RWPE2 (cell line): ENCODE measurements at regions not wholly inside any gene's neighbourhood (a gene's known extent, or its start where the extent isn't known, plus 50 kb on each side); places are given as distances from the start of the nearest gene placed in this dataset.

ENCODE experiments used
- ATAC-seq: fragments of 200-7000 bp; cut with Tn5 transposase; 3 replicates; pipeline ENCODE4 v1.9.1; 2021; ENCODE audit warnings: low read depth
- DNase-seq: peaks from one replicate; pipeline ENCODE4 v3.0.0-alpha.2; 2020; ENCODE audit warnings: low spot score
- H3K27ac ChIP-seq: fragments of 450-650 bp; 2 replicates; pipeline ENCODE4 v1.5.1; 2017; ENCODE audit warnings: mild to moderate bottlenecking; ENCODE audit not compliant: poor library complexity, severe bottlenecking
- H3K27me3 ChIP-seq: fragments of 250-450 bp; sonication (Bioruptor Pico); 2 replicates; pipeline ENCODE4 v1.5.1; 2021; ENCODE audit warnings: mild to moderate bottlenecking, moderate library complexity; ENCODE audit not compliant: insufficient read depth, poor library complexity, severe bottlenecking
- H3K36me3 ChIP-seq: fragments of 250-450 bp; sonication (Bioruptor Pico); 2 replicates; pipeline ENCODE4 v1.5.1; 2020; ENCODE audit warnings: low read depth, mild to moderate bottlenecking, moderate library complexity
- H3K4me1 ChIP-seq: fragments of 250-450 bp; sonication (Bioruptor Pico); 2 replicates; pipeline ENCODE4 v1.5.1; 2021; ENCODE audit warnings: mild to moderate bottlenecking, moderate library complexity; ENCODE audit not compliant: insufficient read depth, poor library complexity, severe bottlenecking
- H3K4me3 ChIP-seq: fragments of 250-450 bp; sonication (Bioruptor Pico); 2 replicates; pipeline ENCODE4 v1.5.1; 2021; ENCODE audit warnings: mild to moderate bottlenecking, moderate library complexity; ENCODE audit not compliant: severe bottlenecking
- H3K9me3 ChIP-seq: fragments of 250-450 bp; sonication (Bioruptor Pico); 2 replicates; pipeline ENCODE4 v1.5.1; 2021; ENCODE audit warnings: mild to moderate bottlenecking, moderate library complexity; ENCODE audit not compliant: severe bottlenecking
- CTCF ChIP-seq: fragments of 450-650 bp; IDR thresholded peaks from one replicate; pipeline ENCODE4 v1.5.1; 2017; ENCODE audit warnings: mild to moderate bottlenecking, moderate library complexity; ENCODE audit not compliant: poor library complexity, severe bottlenecking

- no peak overlapping the region for H3K4me3 ChIP-seq
- TF ChIP-seq CTCF: no peak
- H3K27me3 ChIP-seq: no peaks in the 10 kb centered on the region
- ATAC-seq: no peak
- peaks cover 3% of the 10 kb centered on the region for H3K4me1 ChIP-seq
- no peaks in the 10 kb centered on the region for H3K36me3 ChIP-seq
- DNase-seq: no peak
- no peak overlapping the region for H3K27ac ChIP-seq
- no peaks in the 10 kb centered on the region for H3K9me3 ChIP-seq
Measured at GRCh38 chr13:28582225-28582891, 76.6 kb upstream of the POMP start.

GRCh38 chr13:28581451-28581850, 77.5 kb upstream of the POMP start:
- Histone ChIP-seq H3K4me1 (peaks cover 3% of the 10 kb centered on the region), H3K36me3 (no peaks in the 10 kb centered on the region), H3K9me3 (no peaks in the 10 kb centered on the region), H3K27me3 (no peaks in the 10 kb centered on the region), H3K27ac (no peak overlapping the region), H3K4me3 (no peak overlapping the region)
- TF ChIP-seq CTCF: no peak
- ATAC-seq: no peak
- DNase-seq: no peak

GRCh38 chr13:28579736-28580135, 79.2 kb upstream of the POMP start:
- no peak for TF ChIP-seq CTCF
- H3K36me3 ChIP-seq: no peaks in the 10 kb centered on the region
- no peaks in the 10 kb centered on the region for H3K9me3 ChIP-seq
- no peak overlapping the region for H3K27ac ChIP-seq
- ATAC-seq (no peak), DNase-seq (no peak)
- H3K4me3 ChIP-seq: no peak overlapping the region
- no peaks in the 10 kb centered on the region for H3K4me1 ChIP-seq
- H3K27me3 ChIP-seq: no peaks in the 10 kb centered on the region

- DNase-seq (no peak), ATAC-seq (no peak)
- TF ChIP-seq CTCF: no peak
- no peaks in the 10 kb centered on the region for H3K36me3 ChIP-seq
- H3K4me1 ChIP-seq: no peaks in the 10 kb centered on the region
- no peaks in the 10 kb centered on the region for H3K27me3 ChIP-seq
- H3K4me3 ChIP-seq: no peak overlapping the region
- no peaks in the 10 kb centered on the region for H3K9me3 ChIP-seq
- no peak overlapping the region for H3K27ac ChIP-seq
Measured at GRCh38 chr13:28579322-28579721, 79.6 kb upstream of the POMP start.

GRCh38 chr13:28576067-28576466, 81.1 kb upstream of the FLT1 start:
- H3K27me3 ChIP-seq: no peaks in the 10 kb centered on the region
- no peaks in the 10 kb centered on the region for H3K4me1 ChIP-seq
- no peaks in the 10 kb centered on the region for H3K9me3 ChIP-seq
- no peak overlapping the region for H3K4me3 ChIP-seq
- H3K36me3 ChIP-seq: no peaks in the 10 kb centered on the region
- TF ChIP-seq CTCF: no peak
- no peak overlapping the region for H3K27ac ChIP-seq
- ATAC-seq (no peak), DNase-seq (no peak)
